ENCODE measurements at regions not wholly inside any gene's neighbourhood (a gene's known extent, or its start where the extent isn't known, plus 50 kb on each side); places are given as distances from the start of the nearest gene placed in this dataset.

- H3K4me1 ChIP-seq, result peaks cover 4% of the 10 kb centered on the region
- H3K27ac ChIP-seq, result no peak overlapping the region
- DNase-seq (no peak), ATAC-seq (no peak)
- H3K9me3 ChIP-seq, result no peaks in the 10 kb centered on the region
- intact Hi-C loops (cut with DNase I), result no loop called here
- TF ChIP-seq, protein P1, sequence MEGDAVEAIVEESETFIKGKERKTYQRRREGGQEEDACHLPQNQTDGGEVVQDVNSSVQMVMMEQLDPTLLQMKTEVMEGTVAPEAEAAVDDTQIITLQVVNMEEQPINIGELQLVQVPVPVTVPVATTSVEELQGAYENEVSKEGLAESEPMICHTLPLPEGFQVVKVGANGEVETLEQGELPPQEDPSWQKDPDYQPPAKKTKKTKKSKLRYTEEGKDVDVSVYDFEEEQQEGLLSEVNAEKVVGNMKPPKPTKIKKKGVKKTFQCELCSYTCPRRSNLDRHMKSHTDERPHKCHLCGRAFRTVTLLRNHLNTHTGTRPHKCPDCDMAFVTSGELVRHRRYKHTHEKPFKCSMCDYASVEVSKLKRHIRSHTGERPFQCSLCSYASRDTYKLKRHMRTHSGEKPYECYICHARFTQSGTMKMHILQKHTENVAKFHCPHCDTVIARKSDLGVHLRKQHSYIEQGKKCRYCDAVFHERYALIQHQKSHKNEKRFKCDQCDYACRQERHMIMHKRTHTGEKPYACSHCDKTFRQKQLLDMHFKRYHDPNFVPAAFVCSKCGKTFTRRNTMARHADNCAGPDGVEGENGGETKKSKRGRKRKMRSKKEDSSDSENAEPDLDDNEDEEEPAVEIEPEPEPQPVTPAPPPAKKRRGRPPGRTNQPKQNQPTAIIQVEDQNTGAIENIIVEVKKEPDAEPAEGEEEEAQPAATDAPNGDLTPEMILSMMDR (IDR thresholded peaks at IDR 0.05), result no peak
- H3K4me3 ChIP-seq, result no peak overlapping the region
- H3K27me3 ChIP-seq (ENCODE audit: insufficient read depth in 3 of 3, low read length in 2 of 3), result no peaks in the 10 kb centered on the region
- 51 to 60% (median 57%) methylated on average over 3 of the region's 3 CpGs for WGBS, 3 donors
- H3K36me3 ChIP-seq (ENCODE audit: insufficient read depth in 1 of 2, low read depth in 1 of 2), result no peaks in the 10 kb centered on the region
Measured at GRCh38 chr2:19686439-19686838, 215.3 kb downstream of the TTC32 start.

DNA sequence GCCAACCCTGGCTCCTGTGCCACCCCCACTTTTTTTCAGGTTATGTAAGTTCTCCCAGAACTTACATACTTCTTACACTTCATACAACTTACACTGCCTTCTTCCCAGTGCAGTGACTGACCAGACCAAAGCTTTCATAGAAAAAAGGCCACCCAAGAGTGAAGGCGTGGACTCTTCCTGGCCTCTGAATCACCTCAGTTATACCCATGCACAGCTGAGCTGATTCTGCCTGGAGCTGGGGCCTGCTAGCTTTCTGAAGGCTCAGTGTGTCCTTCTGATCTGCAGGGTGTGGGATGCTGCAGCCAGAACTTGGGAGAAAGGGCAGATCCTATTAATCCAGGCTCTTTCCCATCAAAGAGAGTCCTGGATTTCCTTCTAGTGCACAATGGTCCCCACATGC is 216.1 kb downstream of the TTC32 start:
- TF ChIP-seq, protein P1 (IDR thresholded peaks at IDR 0.05), result no peak
- ATAC-seq (no peak), DNase-seq (no peak)
- Histone ChIP-seq H3K36me3 (ENCODE audit: insufficient read depth in 1 of 2, low read depth in 1 of 2) (no peaks in the 10 kb centered on the region), H3K4me1 (peaks cover 4% of the 10 kb centered on the region), H3K27ac (no peak overlapping the region), H3K9me3 (no peaks in the 10 kb centered on the region), H3K27me3 (ENCODE audit: insufficient read depth in 3 of 3, low read length in 2 of 3) (no peaks in the 10 kb centered on the region), H3K4me3 (no peak overlapping the region)
- 90 to 94% (median 91%) methylated on average over 1 of the region's 1 CpG for WGBS, 3 donors
- intact Hi-C loops (cut with DNase I), result no loop called here

- Histone ChIP-seq H3K4me3 (no peak overlapping the region), H3K4me1 (peaks cover 4% of the 10 kb centered on the region), H3K27ac (no peak overlapping the region), H3K36me3 (ENCODE audit: insufficient read depth in 1 of 2, low read depth in 1 of 2) (no peaks in the 10 kb centered on the region), H3K27me3 (ENCODE audit: insufficient read depth in 3 of 3, low read length in 2 of 3) (no peaks in the 10 kb centered on the region), H3K9me3 (no peaks in the 10 kb centered on the region)
- DNase-seq (no peak), ATAC-seq (no peak)
- intact Hi-C loops (cut with DNase I), result no loop called here
- TF ChIP-seq, protein P1 (IDR thresholded peaks at IDR 0.05), result no peak
- WGBS, 3 donors, result 86 to 97% (median 96%) methylated on average over 7 of the region's 7 CpGs
Measured at GRCh38 chr2:19684516-19684915, 217.3 kb downstream of the TTC32 start.

- H3K27ac ChIP-seq, result no peak overlapping the region
- H3K9me3 ChIP-seq, result no peaks in the 10 kb centered on the region
- H3K27me3 ChIP-seq (ENCODE audit: insufficient read depth in 3 of 3, low read length in 2 of 3), result no peaks in the 10 kb centered on the region
- TF ChIP-seq, protein P1 (IDR thresholded peaks at IDR 0.05), result no peak
- DNase-seq (no peak), ATAC-seq (no peak)
- H3K4me1 ChIP-seq, result peaks cover 4% of the 10 kb centered on the region
- intact Hi-C loops (cut with DNase I), result no loop called here
- no peaks in the 10 kb centered on the region for H3K36me3 ChIP-seq (ENCODE audit: insufficient read depth in 1 of 2, low read depth in 1 of 2)
- no peak overlapping the region for H3K4me3 ChIP-seq
Measured at GRCh38 chr2:19683556-19683955, 218.2 kb downstream of the TTC32 start.

- no peaks in the 10 kb centered on the region for H3K9me3 ChIP-seq
- H3K36me3 ChIP-seq (ENCODE audit: insufficient read depth in 1 of 2, low read depth in 1 of 2), result no peaks in the 10 kb centered on the region
- no peak overlapping the region for H3K27ac ChIP-seq
- TF ChIP-seq, protein P1 (IDR thresholded peaks at IDR 0.05), result no peak
- H3K27me3 ChIP-seq (ENCODE audit: insufficient read depth in 3 of 3, low read length in 2 of 3), result no peaks in the 10 kb centered on the region
- intact Hi-C loops (cut with DNase I), result no loop called here
- peaks cover 4% of the 10 kb centered on the region for H3K4me1 ChIP-seq
- DNase-seq (no peak), ATAC-seq (no peak)
- no peak overlapping the region for H3K4me3 ChIP-seq
- 95 to 100% (median 100%) methylated on average over 1 of the region's 1 CpG for WGBS, 3 donors
Measured at GRCh38 chr2:19682493-19682892, 219.3 kb downstream of the TTC32 start.
